MCF 10A (cell line): ENCODE measurements at regions not wholly inside any gene's neighbourhood (a gene's known extent, or its start where the extent isn't known, plus 50 kb on each side); places are given as distances from the start of the nearest gene placed in this dataset.

Experiments
- BruUV-seq: library from RNA; stranded (reverse); fragments of 400-500 nt; replicated peaks from 2 replicates; lab custom pipeline; 2021; lab: Mats Ljungman, UMichigan
- CTCF ChIA-PET: fragments of 300-600 bp; sonication (Branson Sonifier 250); formaldehyde crosslinking; extraction: SDS; loops from one replicate; lab custom pipeline; 2021; ENCODE audit warnings: antibody characterized with exemption, inconsistent platforms; lab: Yijun Ruan, JAX
- POLR2A ChIA-PET: fragments of 300-600, 350-650 bp; sonication (Branson Sonifier 250); formaldehyde crosslinking; extraction: SDS; loops from one replicate; lab custom pipeline; 2020; ENCODE audit warnings: antibody characterized with exemption, inconsistent platforms; lab: Yijun Ruan, JAX
- DNase-seq: peaks from one replicate; pipeline ENCODE4 v3.0.0-alpha.2; 2018; ENCODE audit not compliant: unreplicated experiment
- H3K27ac Mint-ChIP-seq: one replicate; pipeline ENCODE4 v1.8.0; 2022; ENCODE audit warnings: mild to moderate bottlenecking, low read depth, mixed read lengths; ENCODE audit not compliant: unreplicated experiment
- H3K27me3 Mint-ChIP-seq: one replicate; pipeline ENCODE4 v1.8.0; 2022; ENCODE audit warnings: mixed read lengths; ENCODE audit not compliant: insufficient read depth, unreplicated experiment
- H3K36me3 Mint-ChIP-seq: one replicate; pipeline ENCODE4 v1.8.0; 2022; ENCODE audit warnings: mild to moderate bottlenecking, moderate library complexity, mixed read lengths; ENCODE audit not compliant: insufficient read depth, unreplicated experiment
- H3K4me1 Mint-ChIP-seq: one replicate; pipeline ENCODE4 v1.8.0; 2022; ENCODE audit warnings: mixed read lengths; ENCODE audit not compliant: insufficient read depth, unreplicated experiment
- H3K4me3 Mint-ChIP-seq: one replicate; pipeline ENCODE4 v1.8.0; 2022; ENCODE audit warnings: mild to moderate bottlenecking, moderate library complexity, mixed read lengths; ENCODE audit not compliant: unreplicated experiment
- H3K9me3 Mint-ChIP-seq: one replicate; pipeline ENCODE4 v1.8.0; 2022; ENCODE audit warnings: mixed read lengths; ENCODE audit not compliant: unreplicated experiment
- CTCF ChIP-seq: fragments of 200-600 bp; IDR thresholded peaks from one replicate; pipeline ENCODE4 v1.8.0; 2022; ENCODE audit warnings: antibody characterized with exemption, mild to moderate bottlenecking; ENCODE audit not compliant: unreplicated experiment
- intact Hi-C: fragments of 100-400 bp; cut with micrococcal nuclease; formaldehyde crosslinking; loops from 2 replicates; pipeline ENCODE4 v1.14.1; 2022

- no peak for TF ChIP-seq CTCF
- H3K4me3 Mint-ChIP-seq, result no peak overlapping the region
- no peaks in the 10 kb centered on the region for H3K9me3 Mint-ChIP-seq
- no peaks in the 10 kb centered on the region for H3K27me3 Mint-ChIP-seq
- peaks cover 6% of the 10 kb centered on the region for H3K36me3 Mint-ChIP-seq
- no peak overlapping the region for H3K27ac Mint-ChIP-seq
- intact Hi-C loops, result loop anchor here (5.0 kb wide), 1 partner anchor 77 kb away; no protein-coding TSS in a partner anchor
- CTCF ChIA-PET, result interaction anchor here (1.1 kb wide), 1 partner anchor 13 kb away, joined by 6 read pairs; no protein-coding TSS in a partner anchor
- BruUV-seq, result no TSS peak
- POLR2A ChIA-PET, result no interaction called here
- H3K4me1 Mint-ChIP-seq, result peaks cover 16% of the 10 kb centered on the region
- no peak for DNase-seq
These were observed 417.6 kb downstream of the PTPRU start for GRCh38 chr1:29653886-29654450.

- ChIA-PET POLR2A (interaction anchor here (0.5 to 0.6 kb wide), 2 partner anchors 35 to 46 kb away, joined by 3 to 5 read pairs; no protein-coding TSS in a partner anchor), CTCF (interaction anchor here (1.1 kb wide), 1 partner anchor 12 kb away, joined by 6 read pairs; no protein-coding TSS in a partner anchor)
- Mint-ChIP-seq H3K4me1 (peaks cover 18% of the 10 kb centered on the region), H3K36me3 (peaks cover 6% of the 10 kb centered on the region), H3K9me3 (no peaks in the 10 kb centered on the region), H3K4me3 (no peak overlapping the region), H3K27ac (no peak overlapping the region), H3K27me3 (no peaks in the 10 kb centered on the region)
- TF ChIP-seq CTCF, result no peak
- DNase-seq, result no peak
- no TSS peak for BruUV-seq
- intact Hi-C loops, result loop anchor here (5.0 kb wide), 1 partner anchor 76 kb away; no protein-coding TSS in a partner anchor
These were observed 416.9 kb downstream of the PTPRU start for GRCh38 chr1:29653034-29653810.

- DNase-seq, result no peak
- ChIA-PET POLR2A (no interaction called here), CTCF (interaction anchor here (0.7 kb wide), 1 partner anchor 13 kb away, joined by 3 read pairs; no protein-coding TSS in a partner anchor)
- Mint-ChIP-seq H3K27ac (no peak overlapping the region), H3K4me3 (no peak overlapping the region), H3K4me1 (peaks cover 28% of the 10 kb centered on the region), H3K27me3 (no peaks in the 10 kb centered on the region), H3K9me3 (no peaks in the 10 kb centered on the region), H3K36me3 (peaks cover 6% of the 10 kb centered on the region)
- BruUV-seq, result no TSS peak
- intact Hi-C loops, result loop anchor here (5.0 kb wide), 1 partner anchor 75 kb away; no protein-coding TSS in a partner anchor
- TF ChIP-seq CTCF, result no peak
These were observed 415.7 kb downstream of the PTPRU start for GRCh38 chr1:29651684-29652665.
